SK-N-SH (cell line): ENCODE measurements at regions not wholly inside any gene's neighbourhood (a gene's known extent, or its start where the extent isn't known, plus 50 kb on each side); places are given as distances from the start of the nearest gene placed in this dataset.

Experiments
- CTCF ChIA-PET: fragments of 300-600, 350-600 bp; formaldehyde crosslinking; extraction: SDS; loops from one replicate; lab custom pipeline; 2021; lab: Yijun Ruan, JAX
- POLR2A ChIA-PET: fragments of 350-600 bp; sonication (Branson Sonifier 250); formaldehyde crosslinking; extraction: SDS; loops from one replicate; lab custom pipeline; 2020; ENCODE audit warnings: antibody characterized with exemption, inconsistent platforms; lab: Yijun Ruan, JAX
- DNase-seq: peaks from one replicate; pipeline ENCODE4 v3.0.0; 2012
- H2AFZ ChIP-seq: fragments of 200-600 bp; sonication (generic); 2 replicates; pipeline ENCODE4 v1.8.1; 2016; ENCODE audit warnings: antibody characterized with exemption, mild to moderate bottlenecking, low read depth
- H3F3A ChIP-seq: fragments of 200-600 bp; sonication (generic); replicated peaks from 2 replicates; pipeline ENCODE3; 2016; ENCODE audit warnings: antibody characterized with exemption, mild to moderate bottlenecking; ENCODE audit not compliant: insufficient read depth
- H3K27ac ChIP-seq, 2 experiments: fragments of 200-500 bp in 1 of 2; fragments of 200-600 bp in 1 of 2; sonication (Bioruptor generic) in 1 of 2; sonication (generic), shearing (Covaris generic) in 1 of 2; 2 replicates each; pipeline versions ENCODE4 v1.5.1 to v1.6.1; 2014 to 2016; ENCODE audit warnings: low read depth in 2 of 2, inconsistent platforms in 1 of 2, low read length in 1 of 2, mild to moderate bottlenecking in 1 of 2, mixed read lengths in 1 of 2
- H3K27me3 ChIP-seq: fragments of 200-600 bp; sonication (generic), shearing (Covaris generic); 2 replicates; pipeline ENCODE4 v1.6.1; 2016; ENCODE audit warnings: mixed run types; ENCODE audit not compliant: insufficient read depth
- H3K36me3 ChIP-seq, 2 experiments: fragments of 200-500 bp in 1 of 2; fragments of 200-600 bp in 1 of 2; sonication (Bioruptor generic) in 1 of 2; sonication (generic) in 1 of 2; replicated peaks in 1 of 2; 2 replicates each; pipeline versions ENCODE3 to v1.5.1; 2014 to 2016; ENCODE audit warnings: low read length in 1 of 2, mild to moderate bottlenecking in 1 of 2; ENCODE audit not compliant: insufficient read depth in 2 of 2, control insufficient read depth in 1 of 2
- H3K4me1 ChIP-seq, 2 experiments: fragments of 200-500 bp in 1 of 2; fragments of 200-600 bp in 1 of 2; sonication (Bioruptor generic) in 1 of 2; sonication (generic), shearing (Covaris generic) in 1 of 2; 2 replicates each; pipeline versions ENCODE4 v1.5.1 to v1.6.1; 2014 to 2016; ENCODE audit warnings: low read depth in 1 of 2, low read length in 1 of 2, mixed run types in 1 of 2; ENCODE audit not compliant: insufficient read depth in 2 of 2, control insufficient read depth in 1 of 2
- H3K4me2 ChIP-seq: fragments of 200-600 bp; sonication (generic), shearing (Covaris generic); 2 replicates; pipeline ENCODE4 v1.6.1; 2017; ENCODE audit warnings: mixed run types
- H3K4me3 ChIP-seq, 2 experiments: fragments of 200-500 bp in 1 of 2; fragments of 200-600 bp in 1 of 2; sonication (Bioruptor generic) in 1 of 2; sonication (generic), shearing (Covaris generic) in 1 of 2; 2 replicates each; pipeline versions ENCODE4 v1.5.1 to v1.8.1; 2014 to 2016; ENCODE audit warnings: low read depth in 2 of 2, inconsistent platforms in 1 of 2, low read length in 1 of 2, mild to moderate bottlenecking in 1 of 2, mixed read lengths in 1 of 2, moderate library complexity in 1 of 2
- H3K79me2 ChIP-seq: fragments of 200-600 bp; sonication (generic); 2 replicates; pipeline ENCODE4 v1.8.1; 2017; ENCODE audit warnings: mild to moderate bottlenecking; ENCODE audit not compliant: insufficient read depth
- H3K9ac ChIP-seq: fragments of 200-600 bp; sonication (generic); 2 replicates; pipeline ENCODE4 v1.6.1; 2017; ENCODE audit warnings: mixed run types
- H3K9me2 ChIP-seq: fragments of 200-600 bp; sonication (generic); 2 replicates; pipeline ENCODE4 v1.6.1; 2017; ENCODE audit warnings: mixed run types
- H3K9me3 ChIP-seq: fragments of 200-600 bp; sonication (generic); 2 replicates; pipeline ENCODE4 v1.6.1; 2017; ENCODE audit warnings: mixed run types, mild to moderate bottlenecking, moderate library complexity
- H4K20me1 ChIP-seq: fragments of 200-600 bp; sonication (generic); 2 replicates; pipeline ENCODE4 v1.6.1; 2017; ENCODE audit warnings: mild to moderate bottlenecking, mixed run types; ENCODE audit not compliant: insufficient read depth
- CHD2 ChIP-seq: fragments of 150-350 bp; IDR thresholded peaks from 2 replicates; pipeline ENCODE4 v1.6.1; 2018; ENCODE audit warnings: low read length; ENCODE audit not compliant: partially characterized antibody
- ELF1 ChIP-seq: IDR thresholded peaks from 2 replicates; pipeline ENCODE4 v1.4.0; 2012
- EZH2phosphoT487 ChIP-seq: fragments of 200-600 bp; sonication (generic); IDR thresholded peaks from 2 replicates; pipeline ENCODE4 v1.6.1; 2017; ENCODE audit warnings: low read depth, mixed run types, mild to moderate bottlenecking, antibody characterized with exemption, moderate library complexity, borderline replicate concordance
- FOXM1 ChIP-seq: IDR thresholded peaks from 2 replicates; pipeline ENCODE4 v1.4.0; 2012; ENCODE audit warnings: low read depth, mild to moderate bottlenecking
- MAX ChIP-seq: IDR thresholded peaks from 2 replicates; pipeline ENCODE4 v1.4.0; 2012; ENCODE audit warnings: low read depth
- NRF1 ChIP-seq: IDR thresholded peaks from 2 replicates; pipeline ENCODE4 v1.6.1; 2012; ENCODE audit warnings: low read depth, mild to moderate bottlenecking, low read length
- RAD21 ChIP-seq: IDR thresholded peaks from 2 replicates; pipeline ENCODE4 v1.6.1; 2012; ENCODE audit warnings: mild to moderate bottlenecking, low read length
- RCOR1 ChIP-seq: fragments of 150-350 bp; IDR thresholded peaks from 2 replicates; pipeline ENCODE4 v1.6.1; 2017; ENCODE audit warnings: antibody characterized with exemption, low read length
- REST ChIP-seq: IDR thresholded peaks from 2 replicates; pipeline ENCODE4 v1.6.1; 2012; ENCODE audit warnings: mild to moderate bottlenecking, low read depth, low read length, moderate library complexity
- RFX5 ChIP-seq: IDR thresholded peaks from 2 replicates; pipeline ENCODE4 v1.6.1; 2012; ENCODE audit warnings: mild to moderate bottlenecking, improper control_type of control experiment, low read length
- RXRA ChIP-seq: IDR thresholded peaks from 2 replicates; pipeline ENCODE4 v1.4.0; 2012; ENCODE audit warnings: low read depth, mild to moderate bottlenecking, borderline replicate concordance
- SIN3A ChIP-seq: IDR thresholded peaks from 2 replicates; pipeline ENCODE4 v1.6.1; 2012; ENCODE audit warnings: low read depth, mild to moderate bottlenecking, low read length, moderate library complexity, borderline replicate concordance
- SMC3 ChIP-seq: IDR thresholded peaks from 2 replicates; pipeline ENCODE4 v1.6.1; 2012; ENCODE audit warnings: low read depth, low read length, improper control_type of control experiment
- TAF1 ChIP-seq: IDR thresholded peaks from 2 replicates; pipeline ENCODE4 v1.6.1; 2012; ENCODE audit warnings: low read depth, mild to moderate bottlenecking, low read length, moderate library complexity, borderline replicate concordance
- TCF12 ChIP-seq: IDR thresholded peaks from 2 replicates; pipeline ENCODE4 v1.4.0; 2012
- TEAD4 ChIP-seq: IDR thresholded peaks from 2 replicates; pipeline ENCODE4 v1.4.0; 2012; ENCODE audit warnings: mild to moderate bottlenecking, borderline replicate concordance; ENCODE audit not compliant: insufficient read depth
- YY1 ChIP-seq: IDR thresholded peaks from 2 replicates; pipeline ENCODE4 v1.4.0; 2012; ENCODE audit warnings: low read depth, mild to moderate bottlenecking
- WGBS: methylation state at CpG from one replicate; pipeline ENCODE4 v1.1.6; 2017; ENCODE audit warnings: low lambda C conversion rate; 5-methylcytosine and 5-hydroxymethylcytosine counted together
- TF ChIP-seq, protein P1 (sequence below): fragments of 150-350 bp; IDR thresholded peaks from 2 replicates; pipeline ENCODE4 v1.6.1; 2016; ENCODE audit warnings: mild to moderate bottlenecking, low read depth, low read length
- TF ChIP-seq, protein P2 (sequence below): IDR thresholded peaks from 2 replicates; pipeline ENCODE4; 2012

- DNase-seq = no peak
- H3K4me1 ChIP-seq = no peaks in the 10 kb centered on the region
- POLR2A ChIA-PET = no interaction called here
- H3F3A ChIP-seq = no peaks in the 10 kb centered on the region
- no peak overlapping the region for H3K4me3 ChIP-seq
- H3K27me3 ChIP-seq = no peaks in the 10 kb centered on the region; the same call in 1 of the 2 replicates
- CTCF ChIA-PET = no interaction called here
- H3K9me2 ChIP-seq = no peaks in the 10 kb centered on the region
- H3K4me2 ChIP-seq = no peak overlapping the region
- no peaks in the 10 kb centered on the region for H3K36me3 ChIP-seq
- no peaks in the 10 kb centered on the region for H3K79me2 ChIP-seq
- no peaks in the 10 kb centered on the region for H4K20me1 ChIP-seq
- H3K9me3 ChIP-seq = no peaks in the 10 kb centered on the region
- H3K27ac ChIP-seq = no peak overlapping the region
- TF ChIP-seq RXRA (no peak), RCOR1 (no peak), MAX (no peak), EZH2phosphoT487 (no peak), TEAD4 (no peak), FOXM1 (no peak), SMC3 (no peak), RFX5 (no peak), CHD2 (no peak), TAF1 (no peak), YY1 (no peak), SIN3A (no peak), TCF12 (no peak), RAD21 (no peak), REST (no peak), NRF1 (no peak), ELF1 (no peak)
- TF ChIP-seq, protein P1, sequence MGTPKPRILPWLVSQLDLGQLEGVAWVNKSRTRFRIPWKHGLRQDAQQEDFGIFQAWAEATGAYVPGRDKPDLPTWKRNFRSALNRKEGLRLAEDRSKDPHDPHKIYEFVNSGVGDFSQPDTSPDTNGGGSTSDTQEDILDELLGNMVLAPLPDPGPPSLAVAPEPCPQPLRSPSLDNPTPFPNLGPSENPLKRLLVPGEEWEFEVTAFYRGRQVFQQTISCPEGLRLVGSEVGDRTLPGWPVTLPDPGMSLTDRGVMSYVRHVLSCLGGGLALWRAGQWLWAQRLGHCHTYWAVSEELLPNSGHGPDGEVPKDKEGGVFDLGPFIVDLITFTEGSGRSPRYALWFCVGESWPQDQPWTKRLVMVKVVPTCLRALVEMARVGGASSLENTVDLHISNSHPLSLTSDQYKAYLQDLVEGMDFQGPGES = no peak
- TF ChIP-seq, protein P2, sequence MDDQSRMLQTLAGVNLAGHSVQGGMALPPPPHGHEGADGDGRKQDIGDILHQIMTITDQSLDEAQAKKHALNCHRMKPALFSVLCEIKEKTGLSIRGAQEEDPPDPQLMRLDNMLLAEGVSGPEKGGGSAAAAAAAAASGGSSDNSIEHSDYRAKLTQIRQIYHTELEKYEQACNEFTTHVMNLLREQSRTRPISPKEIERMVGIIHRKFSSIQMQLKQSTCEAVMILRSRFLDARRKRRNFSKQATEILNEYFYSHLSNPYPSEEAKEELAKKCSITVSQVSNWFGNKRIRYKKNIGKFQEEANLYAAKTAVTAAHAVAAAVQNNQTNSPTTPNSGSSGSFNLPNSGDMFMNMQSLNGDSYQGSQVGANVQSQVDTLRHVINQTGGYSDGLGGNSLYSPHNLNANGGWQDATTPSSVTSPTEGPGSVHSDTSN = no peak
- no peak overlapping the region for H3K9ac ChIP-seq
- 42% methylated on average over 5 of the region's 5 CpGs for WGBS
- H2AFZ ChIP-seq = no peak overlapping the region
Measured at GRCh38 chr5:158529454-158529853, 570.3 kb downstream of the EBF1 start.
